HG03103 (cell line): ENCODE measurements at regions not wholly inside any gene's neighbourhood (a gene's known extent, or its start where the extent isn't known, plus 50 kb on each side); places are given as distances from the start of the nearest gene placed in this dataset.
A peak's percentile ranks its signal among the peaks of the same experiment; 100 is the strongest.

Experiments
- ATAC-seq: cut with Tn5 transposase; IDR thresholded peaks from one replicate; pipeline ENCODE4 v1.9.1; 2021; ENCODE audit warnings: low read depth; ENCODE audit not compliant: unreplicated experiment

- no peak for ATAC-seq
These were observed 51.7 kb upstream of the NFKBIA start for GRCh38 chr14:35456261-35456660.

- no peak for ATAC-seq
These were observed 53.9 kb upstream of the NFKBIA start for GRCh38 chr14:35458442-35458841.

- ATAC-seq = no peak
These were observed 55.2 kb upstream of the NFKBIA start for GRCh38 chr14:35459776-35460175.

- no peak for ATAC-seq
These were observed 63.2 kb upstream of the INSM2 start for GRCh38 chr14:35470755-35471154.

- no peak for ATAC-seq
These were observed 62.2 kb upstream of the INSM2 start for GRCh38 chr14:35471803-35472202.

- ATAC-seq = no peak
These were observed 59.6 kb upstream of the INSM2 start for GRCh38 chr14:35474323-35474722.

GRCh38 chr14:35480119-35480769 is 53.7 kb upstream of the INSM2 start:
- ATAC-seq = peak; percentile 88

- ATAC-seq = no peak
These were observed 50.9 kb upstream of the INSM2 start for GRCh38 chr14:35482994-35483515.
